ENCODE measurements at regions not wholly inside any gene's neighbourhood (a gene's known extent, or its start where the extent isn't known, plus 50 kb on each side); places are given as distances from the start of the nearest gene placed in this dataset.

DNA sequence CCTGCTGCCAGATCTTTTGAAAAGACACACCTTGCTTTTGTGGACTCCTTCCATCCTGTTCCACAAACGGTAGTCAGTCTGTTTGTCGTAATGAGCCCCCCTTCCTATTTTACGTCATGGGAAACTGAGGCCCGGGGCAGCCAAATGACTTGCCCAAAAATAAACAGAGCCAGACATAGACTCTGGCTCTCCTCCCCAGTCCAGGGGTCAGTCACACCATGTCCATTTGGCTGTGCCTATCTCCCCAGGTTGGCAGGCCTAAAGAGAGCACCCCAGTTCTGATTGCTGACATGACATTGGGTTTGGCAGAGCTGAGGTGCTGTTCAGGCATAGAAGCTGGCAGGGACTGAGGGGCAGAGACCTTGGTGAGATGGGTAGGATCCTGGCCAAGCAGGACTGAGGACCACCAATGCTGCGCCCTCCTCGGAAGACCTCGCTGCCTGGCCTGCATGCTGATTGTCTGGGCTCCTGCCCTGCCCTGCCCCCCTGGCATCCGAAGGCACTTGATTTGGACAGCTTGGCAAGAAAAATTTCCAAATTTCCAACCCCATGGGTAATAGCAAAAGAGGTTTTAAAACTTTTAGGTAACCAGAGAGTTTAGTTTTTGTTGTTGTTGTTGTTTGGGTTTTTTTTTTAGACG is 335.4 kb downstream of the DYSF start:
- TF ChIP-seq POLR2A (IDR thresholded peaks at IDR 0.05) (no peak), CTCF (IDR thresholded peaks at IDR 0.05) (no peak)

Data from heart left ventricle (tissue), 13 donors.